ENCODE measurements at regions not wholly inside any gene's neighbourhood (a gene's known extent, or its start where the extent isn't known, plus 50 kb on each side); places are given as distances from the start of the nearest gene placed in this dataset.

- Histone ChIP-seq H2BK20ac (ENCODE audit: low read length) (no peak overlapping the region), H2AFZ (ENCODE audit: low read length) (no peak overlapping the region), H2BK120ac (replicated peaks; ENCODE audit: low read depth, low read length) (no peak overlapping the region), H3K27ac (ENCODE audit: low read depth, low read length) (no peak overlapping the region), H2BK15ac (ENCODE audit: low read length) (no peak overlapping the region), H3K9me3 (ENCODE audit: insufficient read depth in 2 of 2, low read depth in 1 of 2, low read length in 1 of 2) (no peaks in the 10 kb centered on the region), H4K8ac (ENCODE audit: extremely low read depth, insufficient read depth, low read length) (no peak overlapping the region), H3K36me3 (ENCODE audit: control insufficient read depth in 2 of 4, insufficient read depth in 4 of 4, low read length in 3 of 4) (no peaks in the 10 kb centered on the region), H3K23me2 (ENCODE audit: low read depth, low read length) (peaks cover 6% of the 10 kb centered on the region; the same call in 1 of the 2 replicates), H3K79me1 (ENCODE audit: low read depth, low read length) (no peaks in the 10 kb centered on the region), H3K14ac (ENCODE audit: insufficient read length) (no peak overlapping the region), H2AK5ac (ENCODE audit: low read depth, low read length) (no peak overlapping the region), H4K5ac (ENCODE audit: insufficient read length, low read depth, low read length) (no peak overlapping the region), H2BK12ac (ENCODE audit: low read depth, low read length) (no peak overlapping the region), H3K56ac (replicated peaks; ENCODE audit: insufficient read length, low read depth, low read length) (no peak overlapping the region), H2BK5ac (ENCODE audit: low read depth, low read length) (no peak overlapping the region), H3K4me2 (ENCODE audit: insufficient read depth in 1 of 2, low read depth in 2 of 2, low read length in 2 of 2) (peak overlapping the region; percentile 68 to 79), H3K18ac (ENCODE audit: extremely low read depth, low read length) (no peak overlapping the region), H3K4me3 (ENCODE audit: extremely low read depth in 1 of 4, insufficient read depth in 2 of 4, low read depth in 3 of 4, low read length in 4 of 4) (peak overlapping the region; percentile 29 to 65 (median 38)), H3K27me3 (replicated peaks in 1 of 4; ENCODE audit: control insufficient read depth in 3 of 4, extremely low read depth in 1 of 4, insufficient read depth in 3 of 4, low read length in 3 of 4) (peaks cover 20 to 68% (median 53%) of the 10 kb centered on the region in 4 experiments), H3K4me1 (replicated peaks in 1 of 4; ENCODE audit: control insufficient read depth in 3 of 4, insufficient read depth in 4 of 4, low read length in 3 of 4) (0 out of 7 replicates have a peak, but pooled peaks cover 0 to 2% (median 0%) of the 10 kb centered on the region in 4 experiments), H4K20me1 (replicated peaks in 1 of 2; ENCODE audit: control insufficient read depth in 1 of 2, insufficient read depth in 2 of 2, low read length in 2 of 2) (peaks cover 0 to 2% of the 10 kb centered on the region in 2 experiments), H3K4ac (replicated peaks; ENCODE audit: insufficient read length, low read depth, low read length) (no peak overlapping the region), H3K9ac (replicated peaks in 1 of 4; ENCODE audit: extremely low read depth in 1 of 4, low read depth in 3 of 4, low read length in 3 of 4) (no peak overlapping the region), H3K79me2 (ENCODE audit: control insufficient read depth in 1 of 2, insufficient read depth in 2 of 2, low read length in 2 of 2) (no peaks in the 10 kb centered on the region), H4K91ac (replicated peaks; ENCODE audit: insufficient read length, low read length) (no peak overlapping the region), H3K23ac (ENCODE audit: insufficient read length) (no peak overlapping the region)
- FAIRE-seq = no peak
- WGBS, 2 experiments (ENCODE audit: extremely low coverage in 1 of 2, insufficient coverage in 1 of 2, insufficient read length in 1 of 2, insufficient replicate concordance in 2 of 2, low coverage in 1 of 2, low lambda C conversion rate in 2 of 2, missing lambda C conversion rate in 1 of 2) = 0% methylated on average over 8 of the region's 20 CpGs; no CpG with 5 or more reads in 1 of the 2 experiments
- POLR2A ChIA-PET (ENCODE audit: partially characterized antibody) = interaction anchor here (2.9 kb wide), 1 partner anchor 10 kb away, joined by 9 read pairs; no protein-coding TSS in a partner anchor
- CTCF ChIA-PET (ENCODE audit: partially characterized antibody) = no interaction called here
- TF ChIP-seq TEAD4 (IDR thresholded peaks at IDR 0.05; ENCODE audit: low read depth, low read length) = no peak
- no peak for TF ChIP-seq RFX5 (IDR thresholded peaks at IDR 0.05; ENCODE audit: borderline replicate concordance, low read depth, low read length)
- no peak for TF ChIP-seq ASH2L (IDR thresholded peaks at IDR 0.05; ENCODE audit: low read length)
- TF ChIP-seq SIN3A (conservative IDR thresholded peaks at IDR 0.05 in 1 of 2, IDR thresholded peaks at IDR 0.05 in 1 of 2; ENCODE audit: low read depth in 1 of 2, low read length in 2 of 2) = no peak
- no peak for TF ChIP-seq GTF2F1 (IDR thresholded peaks at IDR 0.05; ENCODE audit: borderline replicate concordance, low read depth, low read length)
- no peak for TF ChIP-seq TCF12 (IDR thresholded peaks at IDR 0.05; ENCODE audit: low read depth, low read length)
- no peak for TF ChIP-seq ZNF274 (IDR thresholded peaks at IDR 0.05; ENCODE audit: borderline replicate concordance, extremely low read depth, low read length)
- TF ChIP-seq ATF3 (IDR thresholded peaks at IDR 0.05; ENCODE audit: insufficient read depth, low read depth, low read length) = no peak
- TF ChIP-seq POLR2A (IDR thresholded peaks at IDR 0.05; ENCODE audit: control extremely low read depth in 1 of 2, low read depth in 2 of 2, low read length in 2 of 2) = peak in 1 of 2 experiments; percentile 10; a peak in 1 of 3 replicates
- TF ChIP-seq SUZ12 (IDR thresholded peaks at IDR 0.05; ENCODE audit: low read length) = peak; percentile 22
- no peak for DNase-seq (ENCODE audit: low read depth in 1 of 2, low spot score in 2 of 2)
Observed at GRCh38 chrX:139204571-139204897, 326.0 kb upstream of the F9 start.
